Type B pancreatic cell (in vitro differentiated cells): ENCODE measurements at regions not wholly inside any gene's neighbourhood (a gene's known extent, or its start where the extent isn't known, plus 50 kb on each side); places are given as distances from the start of the nearest gene placed in this dataset.

Experiments
- DNase-seq: peaks from one replicate; pipeline ENCODE4 v3.0.0; 2021; ENCODE audit warnings: mixed read lengths; ENCODE audit not compliant: unreplicated experiment; ENCODE audit errors: extremely low spot score
- H3K27ac Mint-ChIP-seq: 2 replicates; pipeline ENCODE4 v1.8.0; 2021; ENCODE audit warnings: mild to moderate bottlenecking, mixed read lengths
- H3K27me3 Mint-ChIP-seq: 2 replicates; pipeline ENCODE4 v1.8.0; 2021; ENCODE audit warnings: mixed read lengths
- H3K36me3 Mint-ChIP-seq: 2 replicates; pipeline ENCODE4 v1.8.0; 2021; ENCODE audit warnings: mixed read lengths
- H3K4me1 Mint-ChIP-seq: one replicate; pipeline ENCODE4 v1.8.0; 2021; ENCODE audit warnings: mixed read lengths; ENCODE audit not compliant: unreplicated experiment
- H3K4me3 Mint-ChIP-seq: 2 replicates; pipeline ENCODE4 v1.8.0; 2021; ENCODE audit warnings: mild to moderate bottlenecking, mixed read lengths
- H3K9me3 Mint-ChIP-seq: 2 replicates; pipeline ENCODE4 v1.8.0; 2021; ENCODE audit warnings: mixed read lengths
- TF ChIP-seq, protein P1 (sequence below): fragments of 200-600 bp; sonication (generic); conservative IDR thresholded peaks from 2 replicates; pipeline ENCODE4 v1.5.0; 2021; ENCODE audit warnings: antibody characterized with exemption, mild to moderate bottlenecking

GRCh38 chr13:70310396-70311119, 202.3 kb upstream of the KLHL1 start:
- Mint-ChIP-seq H3K4me1 (no peaks in the 10 kb centered on the region), H3K27ac (no peak overlapping the region), H3K27me3 (no peaks in the 10 kb centered on the region), H3K4me3 (no peak overlapping the region), H3K9me3 (no peaks in the 10 kb centered on the region), H3K36me3 (no peaks in the 10 kb centered on the region)
- no peak for DNase-seq
- TF ChIP-seq, protein P1, sequence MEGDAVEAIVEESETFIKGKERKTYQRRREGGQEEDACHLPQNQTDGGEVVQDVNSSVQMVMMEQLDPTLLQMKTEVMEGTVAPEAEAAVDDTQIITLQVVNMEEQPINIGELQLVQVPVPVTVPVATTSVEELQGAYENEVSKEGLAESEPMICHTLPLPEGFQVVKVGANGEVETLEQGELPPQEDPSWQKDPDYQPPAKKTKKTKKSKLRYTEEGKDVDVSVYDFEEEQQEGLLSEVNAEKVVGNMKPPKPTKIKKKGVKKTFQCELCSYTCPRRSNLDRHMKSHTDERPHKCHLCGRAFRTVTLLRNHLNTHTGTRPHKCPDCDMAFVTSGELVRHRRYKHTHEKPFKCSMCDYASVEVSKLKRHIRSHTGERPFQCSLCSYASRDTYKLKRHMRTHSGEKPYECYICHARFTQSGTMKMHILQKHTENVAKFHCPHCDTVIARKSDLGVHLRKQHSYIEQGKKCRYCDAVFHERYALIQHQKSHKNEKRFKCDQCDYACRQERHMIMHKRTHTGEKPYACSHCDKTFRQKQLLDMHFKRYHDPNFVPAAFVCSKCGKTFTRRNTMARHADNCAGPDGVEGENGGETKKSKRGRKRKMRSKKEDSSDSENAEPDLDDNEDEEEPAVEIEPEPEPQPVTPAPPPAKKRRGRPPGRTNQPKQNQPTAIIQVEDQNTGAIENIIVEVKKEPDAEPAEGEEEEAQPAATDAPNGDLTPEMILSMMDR, result peak; percentile 73

- H3K36me3 Mint-ChIP-seq, result no peaks in the 10 kb centered on the region
- TF ChIP-seq, protein P1, result no peak
- H3K4me1 Mint-ChIP-seq, result no peaks in the 10 kb centered on the region
- no peak overlapping the region for H3K4me3 Mint-ChIP-seq
- H3K27ac Mint-ChIP-seq, result no peak overlapping the region
- peaks cover 5% of the 10 kb centered on the region for H3K9me3 Mint-ChIP-seq
- no peaks in the 10 kb centered on the region for H3K27me3 Mint-ChIP-seq
- DNase-seq, result no peak
Observed at GRCh38 chr13:70297189-70297616, 189.0 kb upstream of the KLHL1 start.

DNA sequence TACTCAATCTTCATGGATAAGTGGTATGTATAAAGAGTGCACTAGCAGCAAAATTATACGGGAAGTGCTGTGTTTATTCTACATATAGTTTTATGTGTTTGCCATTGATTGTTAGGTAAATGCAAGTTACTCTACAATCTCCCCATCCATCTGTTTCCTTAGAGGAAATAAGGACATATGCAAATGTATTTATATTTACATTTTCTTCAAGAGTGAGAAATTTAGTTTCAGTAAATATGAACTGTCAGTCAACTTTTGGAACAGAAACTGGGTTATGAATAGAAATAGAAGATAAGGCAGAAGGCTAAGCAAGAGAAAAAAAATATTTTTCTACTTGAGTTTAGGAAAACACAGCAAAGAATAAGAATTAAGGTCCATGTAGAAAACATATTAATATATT, 176.1 kb upstream of the KLHL1 start:
- TF ChIP-seq, protein P1, result no peak
- Mint-ChIP-seq H3K4me1 (no peaks in the 10 kb centered on the region), H3K9me3 (peaks cover 5% of the 10 kb centered on the region), H3K36me3 (no peaks in the 10 kb centered on the region), H3K27me3 (peaks cover 3% of the 10 kb centered on the region), H3K4me3 (no peak overlapping the region), H3K27ac (no peak overlapping the region)
- DNase-seq, result no peak

- Mint-ChIP-seq H3K36me3 (no peaks in the 10 kb centered on the region), H3K4me3 (no peak overlapping the region), H3K27me3 (no peaks in the 10 kb centered on the region), H3K9me3 (no peaks in the 10 kb centered on the region), H3K27ac (no peak overlapping the region), H3K4me1 (no peaks in the 10 kb centered on the region)
- TF ChIP-seq, protein P1, result no peak
- DNase-seq, result no peak
Observed at GRCh38 chr13:70275841-70276240, 167.6 kb upstream of the KLHL1 start.

DNA sequence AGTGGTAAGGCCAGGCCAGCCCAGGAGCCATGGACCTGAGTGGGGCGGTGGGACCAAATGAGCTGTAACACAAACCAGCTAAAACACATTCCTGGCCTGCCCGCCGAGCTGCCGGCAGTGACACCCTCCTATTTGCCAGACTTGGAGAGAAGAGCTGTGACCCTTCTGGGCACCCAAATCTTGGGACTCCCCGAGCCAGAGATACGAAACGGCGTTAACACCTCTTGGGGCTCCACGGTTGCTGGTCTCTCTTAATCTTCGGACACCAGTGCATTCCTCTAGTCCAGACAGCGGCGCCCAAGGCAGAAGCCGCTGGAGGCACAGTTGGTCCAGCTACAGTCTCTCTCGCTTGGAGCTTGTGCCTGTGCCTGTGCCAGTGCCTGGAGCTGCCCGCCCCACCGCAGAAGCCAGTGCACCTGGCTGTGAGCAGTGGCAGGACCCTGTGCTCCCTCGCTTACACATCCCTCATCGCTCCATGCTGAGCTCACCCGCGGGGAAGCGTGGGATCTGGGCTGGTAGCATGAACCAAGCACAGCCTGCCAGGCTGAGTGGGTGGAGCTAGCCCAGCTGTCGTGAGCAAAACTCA, 147.2 kb upstream of the KLHL1 start:
- Mint-ChIP-seq H3K4me3 (no peak overlapping the region), H3K9me3 (no peaks in the 10 kb centered on the region), H3K36me3 (no peaks in the 10 kb centered on the region), H3K27me3 (peaks cover 4% of the 10 kb centered on the region), H3K27ac (no peak overlapping the region), H3K4me1 (peaks cover 9% of the 10 kb centered on the region)
- no peak for DNase-seq
- TF ChIP-seq, protein P1, result no peak
